HEK293 (cell line): ENCODE measurements at regions not wholly inside any gene's neighbourhood (a gene's known extent, or its start where the extent isn't known, plus 50 kb on each side); places are given as distances from the start of the nearest gene placed in this dataset.

Experiments used
- CTCF ChIA-PET: fragments of 350-600 bp; formaldehyde crosslinking; extraction: SDS; loops from one replicate; lab custom pipeline; 2021; ENCODE audit warnings: antibody characterized with exemption; lab: Yijun Ruan, JAX
- POLR2A ChIA-PET: fragments of 300-600 bp; formaldehyde crosslinking; extraction: SDS; loops from one replicate; lab custom pipeline; 2020; ENCODE audit warnings: antibody characterized with exemption, inconsistent platforms; lab: Yijun Ruan, JAX
- H3K27ac ChIP-seq: fragments of 200-500 bp; sonication (Bioruptor generic); 2 replicates; pipeline ENCODE4 v1.5.1; 2014; ENCODE audit warnings: low read depth, low read length, control low read depth, inconsistent platforms; ENCODE audit errors: extremely low read depth
- H3K36me3 ChIP-seq, 2 experiments: fragments of 200-500 bp in 1 of 2; sonication (Bioruptor generic) in 1 of 2; 1 replicate in 1 of 2; 2 replicates in 1 of 2; pipeline ENCODE4 v1.5.1; 2014 to 2017; ENCODE audit warnings: inconsistent platforms in 2 of 2, low read length in 2 of 2; ENCODE audit not compliant: control insufficient read depth in 2 of 2, insufficient read depth in 1 of 2
- H3K4me1 ChIP-seq: fragments of 200-500 bp; sonication (Bioruptor generic); 2 replicates; pipeline ENCODE4 v1.5.1; 2014; ENCODE audit warnings: mild to moderate bottlenecking, low read length, inconsistent platforms; ENCODE audit not compliant: control insufficient read depth, insufficient read depth
- H3K4me3 ChIP-seq: 2 replicates; pipeline ENCODE4 v1.5.1; 2011; ENCODE audit warnings: low read depth, mild to moderate bottlenecking, control low read depth, low read length, moderate library complexity
- H3K9me3 ChIP-seq: fragments of 200-500 bp; sonication (Bioruptor generic); 2 replicates; pipeline ENCODE4 v1.5.1; 2014; ENCODE audit warnings: low read depth, low read length, inconsistent platforms; ENCODE audit not compliant: control insufficient read depth, insufficient read depth
- GLI4 ChIP-seq: fragments of 450-650 bp; formaldehyde crosslinking; IDR thresholded peaks from 2 replicates; pipeline ENCODE4 v1.5.1; 2016; ENCODE audit warnings: missing biosample characterization, missing genetic modification characterization
- HOXC10 ChIP-seq: sonication (generic); formaldehyde crosslinking; IDR thresholded peaks from 2 replicates; pipeline ENCODE4 v1.8.1; 2023; ENCODE audit warnings: mild to moderate bottlenecking, missing genetic modification reagents
- IKZF3 ChIP-seq: fragments of 450-650 bp; IDR thresholded peaks from 2 replicates; pipeline ENCODE4 v1.5.0; 2018; ENCODE audit warnings: missing biosample characterization, mild to moderate bottlenecking, missing genetic modification characterization, moderate library complexity
- OVOL3 ChIP-seq: fragments of 450-650 bp; formaldehyde crosslinking; IDR thresholded peaks from 2 replicates; pipeline ENCODE4 v1.5.1; 2016; ENCODE audit warnings: missing biosample characterization, missing genetic modification characterization
- PBX3 ChIP-seq: sonication (generic); formaldehyde crosslinking; IDR thresholded peaks from 2 replicates; pipeline ENCODE4 v1.8.1; 2022; ENCODE audit warnings: mild to moderate bottlenecking, moderate library complexity, missing genetic modification reagents
- RBAK ChIP-seq: fragments of 450-650 bp; formaldehyde crosslinking; IDR thresholded peaks from 2 replicates; pipeline ENCODE4 v1.5.1; 2016; ENCODE audit warnings: missing biosample characterization, missing genetic modification characterization
- REPIN1 ChIP-seq: fragments of 450-650 bp; formaldehyde crosslinking; IDR thresholded peaks from 2 replicates; pipeline ENCODE4 v1.5.1; 2017; ENCODE audit warnings: missing biosample characterization, missing genetic modification characterization, low read depth
- SETDB1 ChIP-seq: IDR thresholded peaks from one replicate; pipeline ENCODE4 v1.6.1; 2017; ENCODE audit warnings: mild to moderate bottlenecking, low read length, moderate library complexity, mixed read lengths; ENCODE audit not compliant: insufficient read length
- ZBTB8A ChIP-seq: fragments of 450-650 bp; formaldehyde crosslinking; IDR thresholded peaks from 2 replicates; pipeline ENCODE4 v1.5.1; 2016; ENCODE audit warnings: missing biosample characterization, missing genetic modification characterization
- ZIC2 ChIP-seq: fragments of 450-650 bp; formaldehyde crosslinking; IDR thresholded peaks from 2 replicates; pipeline ENCODE4 v1.5.1; 2016; ENCODE audit warnings: missing biosample characterization, missing genetic modification characterization
- ZNF155 ChIP-seq: fragments of 450-650 bp; formaldehyde crosslinking; IDR thresholded peaks from 2 replicates; pipeline ENCODE4 v1.5.1; 2016; ENCODE audit warnings: missing biosample characterization, missing genetic modification characterization
- ZNF174 ChIP-seq: fragments of 450-650 bp; formaldehyde crosslinking; IDR thresholded peaks from 2 replicates; pipeline ENCODE4 v1.5.0; 2017; ENCODE audit warnings: missing biosample characterization, mild to moderate bottlenecking, missing genetic modification characterization
- ZNF19 ChIP-seq: fragments of 450-650 bp; formaldehyde crosslinking; IDR thresholded peaks from 2 replicates; pipeline ENCODE4; 2016; ENCODE audit warnings: missing biosample characterization, missing genetic modification characterization, low read depth
- ZNF2 ChIP-seq: fragments of 450-650 bp; formaldehyde crosslinking; IDR thresholded peaks from 2 replicates; pipeline ENCODE4 v1.5.1; 2016; ENCODE audit warnings: missing biosample characterization, missing genetic modification characterization
- ZNF292 ChIP-seq: fragments of 450-650 bp; formaldehyde crosslinking; IDR thresholded peaks from 2 replicates; pipeline ENCODE4 v1.5.1; 2016; ENCODE audit warnings: low read depth, missing biosample characterization, missing genetic modification characterization, borderline replicate concordance
- ZNF311 ChIP-seq: fragments of 450-650 bp; formaldehyde crosslinking; IDR thresholded peaks from 2 replicates; pipeline ENCODE4 v1.5.1; 2017; ENCODE audit warnings: missing biosample characterization, missing genetic modification characterization, borderline replicate concordance
- ZNF354C ChIP-seq: fragments of 450-650 bp; formaldehyde crosslinking; IDR thresholded peaks from 2 replicates; pipeline ENCODE4 v1.5.1; 2016; ENCODE audit warnings: missing biosample characterization, missing genetic modification characterization, low read depth, borderline replicate concordance
- ZNF366 ChIP-seq: fragments of 450-650 bp; formaldehyde crosslinking; conservative IDR thresholded peaks from 2 replicates; pipeline ENCODE4 v1.5.1; 2016; ENCODE audit warnings: missing biosample characterization, missing genetic modification characterization
- ZNF391 ChIP-seq: fragments of 450-650 bp; formaldehyde crosslinking; IDR thresholded peaks from 2 replicates; pipeline ENCODE4 v1.5.1; 2016; ENCODE audit warnings: low read depth, missing biosample characterization, missing genetic modification characterization, borderline replicate concordance
- ZNF433 ChIP-seq: fragments of 450-650 bp; formaldehyde crosslinking; IDR thresholded peaks from 2 replicates; pipeline ENCODE4 v1.5.1; 2016; ENCODE audit warnings: missing biosample characterization, missing genetic modification characterization, low read depth
- ZNF548 ChIP-seq: fragments of 450-650 bp; formaldehyde crosslinking; IDR thresholded peaks from 2 replicates; pipeline ENCODE4 v1.5.1; 2016; ENCODE audit warnings: missing biosample characterization, missing genetic modification characterization
- ZNF561 ChIP-seq: fragments of 450-650 bp; IDR thresholded peaks from 2 replicates; pipeline ENCODE4 v1.5.1; 2018; ENCODE audit warnings: missing biosample characterization, missing genetic modification characterization, borderline replicate concordance
- ZNF596 ChIP-seq: fragments of 450-650 bp; IDR thresholded peaks from 2 replicates; pipeline ENCODE4 v1.5.0; 2018; ENCODE audit warnings: missing biosample characterization, mild to moderate bottlenecking, missing genetic modification characterization, moderate library complexity
- ZNF629 ChIP-seq: fragments of 450-650 bp; formaldehyde crosslinking; IDR thresholded peaks from 2 replicates; pipeline ENCODE4 v1.5.1; 2017; ENCODE audit warnings: missing biosample characterization, missing genetic modification characterization
- ZNF639 ChIP-seq: fragments of 450-650 bp; formaldehyde crosslinking; IDR thresholded peaks from 2 replicates; pipeline ENCODE4 v1.5.1; 2016; ENCODE audit warnings: missing biosample characterization, missing genetic modification characterization
- ZNF692 ChIP-seq: fragments of 450-650 bp; formaldehyde crosslinking; IDR thresholded peaks from 2 replicates; pipeline ENCODE4 v1.5.1; 2016; ENCODE audit warnings: missing biosample characterization, missing genetic modification characterization
- ZNF791 ChIP-seq: fragments of 450-650 bp; formaldehyde crosslinking; IDR thresholded peaks from 2 replicates; pipeline ENCODE4 v1.5.1; 2016; ENCODE audit warnings: missing biosample characterization, missing genetic modification characterization
- ZNF843 ChIP-seq: fragments of 450-650 bp; formaldehyde crosslinking; IDR thresholded peaks from 2 replicates; pipeline ENCODE4 v1.5.1; 2016; ENCODE audit warnings: missing biosample characterization, missing genetic modification characterization
- ZSCAN30 ChIP-seq: fragments of 450-650 bp; IDR thresholded peaks from 2 replicates; pipeline ENCODE4 v1.5.1; 2018; ENCODE audit warnings: missing biosample characterization, mild to moderate bottlenecking, missing genetic modification characterization, moderate library complexity

- no peak for TF ChIP-seq ZNF366 (tag by site-specific recombination)
- no peak for TF ChIP-seq RBAK (tag by site-specific recombination)
- TF ChIP-seq ZNF548 (tag by site-specific recombination), result no peak
- TF ChIP-seq ZNF561 (tag by site-specific recombination), result no peak
- TF ChIP-seq OVOL3 (tag by site-specific recombination), result no peak
- no peak for TF ChIP-seq ZNF19
- no peak for TF ChIP-seq REPIN1 (tag by site-specific recombination)
- TF ChIP-seq, all 188 proteins: peak for 0
These were observed 604.8 kb upstream of the CXADR start (continued) for GRCh38 chr21:16908077-16908476.

- ChIA-PET POLR2A (no interaction called here), CTCF (no interaction called here)
- no peaks in the 10 kb centered on the region for H3K4me1 ChIP-seq
- no peak overlapping the region for H3K4me3 ChIP-seq
- TF ChIP-seq SETDB1 (no peak), ZNF692 (tag by site-specific recombination) (no peak)
- no peak overlapping the region for H3K27ac ChIP-seq
- no peaks in the 10 kb centered on the region for H3K9me3 ChIP-seq
- no peaks in the 10 kb centered on the region for H3K36me3 ChIP-seq
These were observed 602.2 kb upstream of the CXADR start for GRCh38 chr21:16910435-16911165.

- POLR2A ChIA-PET, result no interaction called here
- H3K4me3 ChIP-seq, result no peak overlapping the region
- no peak overlapping the region for H3K27ac ChIP-seq
- TF ChIP-seq ZNF2 (tag by site-specific recombination) (no peak), ZNF596 (tag by site-specific recombination) (no peak), ZSCAN30 (tag by site-specific recombination) (no peak), ZNF292 (tag by site-specific recombination) (no peak), HOXC10 (CRISPR knock-in tag) (no peak), ZNF311 (tag by site-specific recombination) (no peak), ZNF354C (tag by site-specific recombination) (no peak), ZNF174 (tag by site-specific recombination) (no peak), ZNF843 (tag by site-specific recombination) (no peak)
- TF ChIP-seq, all 188 proteins: peak for 0
- CTCF ChIA-PET, result no interaction called here
- H3K36me3 ChIP-seq, result no peaks in the 10 kb centered on the region
- H3K9me3 ChIP-seq, result no peaks in the 10 kb centered on the region
- no peaks in the 10 kb centered on the region for H3K4me1 ChIP-seq
These were observed 601.7 kb upstream of the CXADR start for GRCh38 chr21:16911166-16911607.

GRCh38 chr21:16912075-16912474 is 600.8 kb upstream of the CXADR start:
- Histone ChIP-seq H3K4me3 (no peak overlapping the region), H3K27ac (no peak overlapping the region), H3K4me1 (no peaks in the 10 kb centered on the region), H3K9me3 (no peaks in the 10 kb centered on the region), H3K36me3 (no peaks in the 10 kb centered on the region)
- POLR2A ChIA-PET, result no interaction called here
- CTCF ChIA-PET, result interaction anchor here (0.6 to 0.7 kb wide), 2 partner anchors 376 to 1018 kb away, joined by 3 to 4 read pairs; no protein-coding TSS in a partner anchor
- TF ChIP-seq ZNF433 (no peak), GLI4 (tag by site-specific recombination) (no peak), ZIC2 (tag by site-specific recombination) (no peak), ZNF391 (tag by site-specific recombination) (no peak), IKZF3 (no peak), ZBTB8A (no peak), ZNF791 (no peak), ZNF639 (tag by site-specific recombination) (no peak), ZNF629 (tag by site-specific recombination) (no peak), PBX3 (no peak), ZNF155 (tag by site-specific recombination) (no peak)
